ENCODE measurements at regions not wholly inside any gene's neighbourhood (a gene's known extent, or its start where the extent isn't known, plus 50 kb on each side); places are given as distances from the start of the nearest gene placed in this dataset.

GRCh38 chr9:100668024-100668423, 90.1 kb downstream of the CAVIN4 start:
- WGBS, 4 donors: 50 to 80% (median 66%) methylated on average over 2 to 6 of the region's 6 CpGs
- no peak for DNase-seq
- Histone ChIP-seq H3K27me3 (peaks cover 0 to 11% (median 0%) of the 10 kb centered on the region in 9 donors), H3K4me1 (no peaks in the 10 kb centered on the region), H3K4me3 (no peak overlapping the region), H3K36me3 (no peaks in the 10 kb centered on the region), H3K9me3 (no peaks in the 10 kb centered on the region), H3K27ac (no peak overlapping the region)
- ATAC-seq: no peak
- intact Hi-C loops (cut with DNase I): no loop called here
- no peak for TF ChIP-seq POLR2A (IDR thresholded peaks at IDR 0.05)
- TF ChIP-seq, protein P1, sequence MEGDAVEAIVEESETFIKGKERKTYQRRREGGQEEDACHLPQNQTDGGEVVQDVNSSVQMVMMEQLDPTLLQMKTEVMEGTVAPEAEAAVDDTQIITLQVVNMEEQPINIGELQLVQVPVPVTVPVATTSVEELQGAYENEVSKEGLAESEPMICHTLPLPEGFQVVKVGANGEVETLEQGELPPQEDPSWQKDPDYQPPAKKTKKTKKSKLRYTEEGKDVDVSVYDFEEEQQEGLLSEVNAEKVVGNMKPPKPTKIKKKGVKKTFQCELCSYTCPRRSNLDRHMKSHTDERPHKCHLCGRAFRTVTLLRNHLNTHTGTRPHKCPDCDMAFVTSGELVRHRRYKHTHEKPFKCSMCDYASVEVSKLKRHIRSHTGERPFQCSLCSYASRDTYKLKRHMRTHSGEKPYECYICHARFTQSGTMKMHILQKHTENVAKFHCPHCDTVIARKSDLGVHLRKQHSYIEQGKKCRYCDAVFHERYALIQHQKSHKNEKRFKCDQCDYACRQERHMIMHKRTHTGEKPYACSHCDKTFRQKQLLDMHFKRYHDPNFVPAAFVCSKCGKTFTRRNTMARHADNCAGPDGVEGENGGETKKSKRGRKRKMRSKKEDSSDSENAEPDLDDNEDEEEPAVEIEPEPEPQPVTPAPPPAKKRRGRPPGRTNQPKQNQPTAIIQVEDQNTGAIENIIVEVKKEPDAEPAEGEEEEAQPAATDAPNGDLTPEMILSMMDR (IDR thresholded peaks at IDR 0.05): no peak

GRCh38 chr9:100669968-100670367, 92.1 kb downstream of the CAVIN4 start:
- no peak for TF ChIP-seq POLR2A (IDR thresholded peaks at IDR 0.05)
- TF ChIP-seq, protein P1 (IDR thresholded peaks at IDR 0.05): no peak
- intact Hi-C loops (cut with DNase I): no loop called here
- no peak for ATAC-seq

GRCh38 chr9:100670719-100671118, 92.8 kb downstream of the CAVIN4 start:
- no peaks in the 10 kb centered on the region for H3K36me3 ChIP-seq
- DNase-seq: no peak
- intact Hi-C loops (cut with DNase I): no loop called here
- no peak for TF ChIP-seq POLR2A (IDR thresholded peaks at IDR 0.05)
- TF ChIP-seq, protein P1 (IDR thresholded peaks at IDR 0.05): no peak
- no peak overlapping the region for H3K4me3 ChIP-seq
- no peaks in the 10 kb centered on the region for H3K4me1 ChIP-seq
- no peaks in the 10 kb centered on the region for H3K9me3 ChIP-seq
- peaks cover 0 to 11% (median 0%) of the 10 kb centered on the region in 9 donors for H3K27me3 ChIP-seq
- WGBS, 4 donors: 51 to 71% (median 63%) methylated on average over 2 of the region's 2 CpGs
- no peak for ATAC-seq
- H3K27ac ChIP-seq: no peak overlapping the region

More at GRCh38 chr9:100669968-100670367, 92.1 kb downstream of the CAVIN4 start:
- H3K4me3 ChIP-seq: no peak overlapping the region
- 58 to 70% (median 63%) methylated on average over 8 of the region's 8 CpGs for WGBS, 4 donors
- H3K36me3 ChIP-seq: no peaks in the 10 kb centered on the region
- no peak for DNase-seq
- H3K27ac ChIP-seq: no peak overlapping the region
- H3K9me3 ChIP-seq: no peaks in the 10 kb centered on the region
- H3K4me1 ChIP-seq: no peaks in the 10 kb centered on the region
- peaks cover 0 to 11% (median 0%) of the 10 kb centered on the region in 9 donors for H3K27me3 ChIP-seq

- TF ChIP-seq, protein P1 (IDR thresholded peaks at IDR 0.05): no peak
- TF ChIP-seq POLR2A (IDR thresholded peaks at IDR 0.05): no peak
- intact Hi-C loops (cut with DNase I): no loop called here
- H3K36me3 ChIP-seq: no peaks in the 10 kb centered on the region
- peaks cover 0 to 7% (median 0%) of the 10 kb centered on the region in 9 donors for H3K27me3 ChIP-seq
- ATAC-seq (no peak), DNase-seq (no peak)
- no peaks in the 10 kb centered on the region for H3K4me1 ChIP-seq
- H3K27ac ChIP-seq: no peak overlapping the region
- no peaks in the 10 kb centered on the region for H3K9me3 ChIP-seq
- 61 to 74% (median 71%) methylated on average over 5 of the region's 5 CpGs for WGBS, 4 donors
- H3K4me3 ChIP-seq: no peak overlapping the region
These were observed 94.0 kb downstream of the CAVIN4 start for GRCh38 chr9:100671898-100672297.

All from heart left ventricle (tissue), 16 donors.